PC-9 (cell line): ENCODE measurements at regions not wholly inside any gene's neighbourhood (a gene's known extent, or its start where the extent isn't known, plus 50 kb on each side); places are given as distances from the start of the nearest gene placed in this dataset.

Experiments used
- CTCF ChIP-seq: fragments of 200-600 bp; sonication (generic); conservative IDR thresholded peaks from 2 replicates; pipeline ENCODE4 v1.6.1; 2017; ENCODE audit warnings: mixed run types, antibody characterized with exemption, mild to moderate bottlenecking, moderate library complexity
- EZH2 ChIP-seq: fragments of 200-600 bp; sonication (generic); IDR thresholded peaks from 2 replicates; pipeline ENCODE4 v1.8.0; 2017; ENCODE audit warnings: antibody characterized with exemption, low read depth

GRCh38 chr12:87430444-87430843, 598.8 kb downstream of the C12orf50 start:
- TF ChIP-seq EZH2 (no peak), CTCF (no peak)
